ENCODE measurements at regions not wholly inside any gene's neighbourhood (a gene's known extent, or its start where the extent isn't known, plus 50 kb on each side); places are given as distances from the start of the nearest gene placed in this dataset.

- TF ChIP-seq E2F5 (CRISPR knock-in tag; IDR thresholded peaks at IDR 0.05) (no peak), AFF4 (CRISPR knock-in tag; IDR thresholded peaks at IDR 0.05; ENCODE audit: borderline replicate concordance) (no peak), ZNF263 (CRISPR knock-in tag; IDR thresholded peaks at IDR 0.05; ENCODE audit: low read depth) (no peak)
Observed at GRCh38 chr16:76988526-76988925, 202.5 kb upstream of the MON1B start (continued).

- DNase-seq (ENCODE audit: low spot score) (no peak), ATAC-seq (no peak)
- Mint-ChIP-seq H3K36me3 (peaks cover 29% of the 10 kb centered on the region), H3K27me3 (ENCODE audit: low read depth) (no peaks in the 10 kb centered on the region), H3K27ac (no peak overlapping the region), H3K4me1 (no peaks in the 10 kb centered on the region), H3K9me3 (peaks cover 65% of the 10 kb centered on the region), H3K4me3 (no peak overlapping the region)
- CTCF ChIA-PET, result no interaction called here
- POLR2A ChIA-PET, result no interaction called here
- TF ChIP-seq ZNF317 (CRISPR knock-in tag; IDR thresholded peaks at IDR 0.05; ENCODE audit: borderline replicate concordance, low read depth), result no peak
- no peak for TF ChIP-seq E2F5 (CRISPR knock-in tag; IDR thresholded peaks at IDR 0.05)
- TF ChIP-seq FOXP1 (CRISPR knock-in tag; IDR thresholded peaks at IDR 0.05; ENCODE audit: borderline replicate concordance), result no peak
- no peak for TF ChIP-seq ZNF416 (CRISPR knock-in tag; IDR thresholded peaks at IDR 0.05)
- no peak for TF ChIP-seq CDX4 (CRISPR knock-in tag; IDR thresholded peaks at IDR 0.05; ENCODE audit: borderline replicate concordance)
- no peak for TF ChIP-seq NR2C2 (CRISPR knock-in tag; IDR thresholded peaks at IDR 0.05)
- TF ChIP-seq AR (CRISPR knock-in tag; IDR thresholded peaks at IDR 0.05), result no peak
- TF ChIP-seq TP53 (CRISPR knock-in tag; IDR thresholded peaks at IDR 0.05), result no peak
- no peak for TF ChIP-seq SP1 (CRISPR knock-in tag; conservative IDR thresholded peaks at IDR 0.05)
- no peak for TF ChIP-seq PREB (CRISPR knock-in tag; IDR thresholded peaks at IDR 0.05; ENCODE audit: borderline replicate concordance)
Observed at GRCh38 chr16:77002644-77003043, 188.3 kb upstream of the MON1B start.

- peaks cover 4% of the 10 kb centered on the region; the same call in 1 of the 2 replicates for H3K27me3 Mint-ChIP-seq (ENCODE audit: low read depth)
- H3K36me3 Mint-ChIP-seq, result peaks cover 22% of the 10 kb centered on the region
- H3K4me3 Mint-ChIP-seq, result no peak overlapping the region
- ATAC-seq (no peak), DNase-seq (ENCODE audit: low spot score) (no peak)
- H3K9me3 Mint-ChIP-seq, result peaks cover 66% of the 10 kb centered on the region
- ChIA-PET CTCF (no interaction called here), POLR2A (no interaction called here)
- no peaks in the 10 kb centered on the region for H3K4me1 Mint-ChIP-seq
- no peak overlapping the region for H3K27ac Mint-ChIP-seq
- TF ChIP-seq MXD4 (CRISPR knock-in tag; IDR thresholded peaks at IDR 0.05; ENCODE audit: borderline replicate concordance) (no peak), E2F5 (CRISPR knock-in tag; IDR thresholded peaks at IDR 0.05) (no peak), ATF2 (CRISPR knock-in tag; IDR thresholded peaks at IDR 0.05; ENCODE audit: borderline replicate concordance, low read depth) (no peak), ZBTB43 (CRISPR knock-in tag; IDR thresholded peaks at IDR 0.05) (no peak), SOX15 (CRISPR knock-in tag; IDR thresholded peaks at IDR 0.05) (no peak)
Observed at GRCh38 chr16:77009453-77009852, 181.5 kb upstream of the MON1B start.

All from WTC11 (cell line).